GM12878 (cell line): ENCODE measurements at regions not wholly inside any gene's neighbourhood (a gene's known extent, or its start where the extent isn't known, plus 50 kb on each side); places are given as distances from the start of the nearest gene placed in this dataset.

ENCODE experiments used
- ATAC-seq: fragments of 200-7000 bp; cut with Tn5 transposase; 3 replicates; pipeline ENCODE4 v1.9.1; 2020; ENCODE audit warnings: mild to moderate bottlenecking, moderate library complexity
- BruUV-seq: library from RNA; stranded (reverse); fragments of 400-500 nt; replicated peaks from 2 replicates; lab custom pipeline; 2021; lab: Mats Ljungman, UMichigan
- CTCF ChIA-PET: fragments of 300-600 bp; sonication (Branson Sonifier 250); formaldehyde crosslinking; extraction: SDS; loops from one replicate; lab custom pipeline; 2021; ENCODE audit warnings: inconsistent platforms; lab: Yijun Ruan, JAX
- POLR2A ChIA-PET: fragments of 350-600 bp; formaldehyde crosslinking; extraction: SDS; loops from one replicate; lab custom pipeline; 2021; ENCODE audit warnings: inconsistent platforms; lab: Charles Lee
- RAD21 ChIA-PET: fragments of 300-600 bp; sonication (Branson Sonifier 250); formaldehyde crosslinking; loops from one replicate; lab custom pipeline; 2023; ENCODE audit warnings: antibody characterized with exemption; ENCODE audit not compliant: unreplicated experiment; lab: Charles Lee
- SMC1A ChIA-PET: fragments of 300-600 bp; sonication (Branson Sonifier 250); formaldehyde crosslinking; loops from one replicate; lab custom pipeline; 2023; ENCODE audit not compliant: unreplicated experiment, uncharacterized antibody; lab: Charles Lee
- DNase-seq: peaks from one replicate; pipeline ENCODE4 v3.0.0-alpha.2; 2011; ENCODE audit warnings: low read depth, low spot score
- FAIRE-seq: peaks from 3 replicates; lab custom pipeline; 2011; peaks lifted over from hg19 to GRCh38; lab: Jason Lieb, UNC
- H2AFZ ChIP-seq: 2 replicates; pipeline ENCODE4 v1.6.0; 2011; ENCODE audit warnings: low read depth, low read length, control low read depth; ENCODE audit not compliant: control insufficient read depth
- H3K27ac ChIP-seq: 2 replicates; pipeline ENCODE4 v1.5.1; 2011; ENCODE audit warnings: control low read depth; ENCODE audit not compliant: control insufficient read depth, insufficient read depth
- H3K27me3 ChIP-seq, 2 experiments: replicated peaks in 1 of 2; 2 replicates each; pipeline versions ENCODE4 v1.6.0 to v1.6.1; 2011; ENCODE audit warnings: low read length in 1 of 2; ENCODE audit not compliant: control insufficient read depth in 2 of 2, insufficient read depth in 2 of 2
- H3K36me3 ChIP-seq, 2 experiments: 2 replicates each; pipeline ENCODE4 v1.5.1; 2011; ENCODE audit warnings: low read length in 1 of 2; ENCODE audit not compliant: control insufficient read depth in 2 of 2, insufficient read depth in 2 of 2
- H3K4me1 ChIP-seq: 2 replicates; pipeline ENCODE4 v1.6.1; 2011; ENCODE audit warnings: mild to moderate bottlenecking, low read length, moderate library complexity, mixed read lengths; ENCODE audit not compliant: control insufficient read depth, insufficient read depth
- H3K4me2 ChIP-seq: 2 replicates; pipeline ENCODE4 v1.6.0; 2011; ENCODE audit warnings: control low read depth; ENCODE audit not compliant: control insufficient read depth, insufficient read depth
- H3K4me3 ChIP-seq: fragments of 200-600 bp; sonication (generic); 2 replicates; pipeline ENCODE4 v1.5.1; 2016
- H3K79me2 ChIP-seq: 2 replicates; pipeline ENCODE4 v1.6.0; 2011; ENCODE audit warnings: low read length; ENCODE audit not compliant: control insufficient read depth, insufficient read depth
- H3K9ac ChIP-seq: 2 replicates; pipeline ENCODE4 v1.8.0; 2011; ENCODE audit warnings: low read length, control low read depth, mixed read lengths; ENCODE audit not compliant: control insufficient read depth, insufficient read depth
- H3K9me3 ChIP-seq: replicated peaks from 3 replicates; pipeline ENCODE4 v1.5.1; 2011; ENCODE audit warnings: mild to moderate bottlenecking, low read length; ENCODE audit not compliant: control insufficient read depth, insufficient read depth
- H4K20me1 ChIP-seq: 2 replicates; pipeline ENCODE4 v1.6.0; 2011; ENCODE audit not compliant: control insufficient read depth, insufficient read depth
- HDGF ChIP-seq: fragments of 450-650 bp; IDR thresholded peaks from 2 replicates; pipeline ENCODE4 v1.6.1; 2016; ENCODE audit warnings: antibody characterized with exemption
- MTA2 ChIP-seq: fragments of 450-650 bp; IDR thresholded peaks from 2 replicates; pipeline ENCODE4 v1.6.1; 2016; ENCODE audit warnings: low read depth, mild to moderate bottlenecking, moderate library complexity
- MTA3 ChIP-seq: IDR thresholded peaks from 2 replicates; pipeline ENCODE4 v1.6.1; 2012; ENCODE audit warnings: low read length, inconsistent platforms, borderline replicate concordance
- NBN ChIP-seq: fragments of 450-650 bp; IDR thresholded peaks from 2 replicates; pipeline ENCODE4 v1.6.1; 2016
- PAX5 ChIP-seq: IDR thresholded peaks from 2 replicates; pipeline ENCODE4 v1.6.1; 2011; ENCODE audit warnings: low read depth, low read length, borderline replicate concordance
- POLR2AphosphoS2 ChIP-seq: IDR thresholded peaks from 2 replicates; pipeline ENCODE4 v1.6.1; 2011; ENCODE audit warnings: low read depth, mild to moderate bottlenecking, low read length, improper control_type of control experiment, moderate library complexity
- RCOR1 ChIP-seq: conservative IDR thresholded peaks from 2 replicates; pipeline ENCODE4 v1.6.1; 2012; ENCODE audit warnings: low read depth, low read length, improper control_type of control experiment
- TCF12 ChIP-seq: IDR thresholded peaks from 2 replicates; pipeline ENCODE4 v1.6.1; 2011; ENCODE audit warnings: low read depth, mild to moderate bottlenecking, low read length
- TCF3 ChIP-seq: IDR thresholded peaks from 2 replicates; pipeline ENCODE4 v1.6.1; 2012; ENCODE audit warnings: low read depth, mild to moderate bottlenecking, low read length, borderline replicate concordance; ENCODE audit not compliant: insufficient read depth
- YY1 ChIP-seq: IDR thresholded peaks from 2 replicates; pipeline ENCODE4 v1.6.1; 2011; ENCODE audit warnings: low read depth, mild to moderate bottlenecking, low read length
- WGBS: methylation state at CpG from one replicate; pipeline ENCODE4 v1.1.6; 2016; ENCODE audit warnings: low lambda C conversion rate; ENCODE audit not compliant: insufficient replicate concordance, insufficient coverage; ENCODE audit errors: missing lambda C conversion rate; 5-methylcytosine and 5-hydroxymethylcytosine counted together
- in situ Hi-C: fragments of 300-500 bp; cut with MboI; formaldehyde crosslinking; loops from 9 replicates; pipeline ENCODE4 v1.14.3; 2018; ENCODE audit warnings: mixed read lengths
- intact Hi-C: fragments of 100-400 bp; cut with micrococcal nuclease; formaldehyde crosslinking; loops from one replicate; pipeline ENCODE4 v1.14.2; 2022; ENCODE audit not compliant: unreplicated experiment
- TF ChIP-seq, protein P1 (sequence below): fragments of 450-650 bp; formaldehyde crosslinking; IDR thresholded peaks from 2 replicates; pipeline ENCODE4 v1.4.0; 2022; ENCODE audit warnings: mild to moderate bottlenecking, moderate library complexity

DNA sequence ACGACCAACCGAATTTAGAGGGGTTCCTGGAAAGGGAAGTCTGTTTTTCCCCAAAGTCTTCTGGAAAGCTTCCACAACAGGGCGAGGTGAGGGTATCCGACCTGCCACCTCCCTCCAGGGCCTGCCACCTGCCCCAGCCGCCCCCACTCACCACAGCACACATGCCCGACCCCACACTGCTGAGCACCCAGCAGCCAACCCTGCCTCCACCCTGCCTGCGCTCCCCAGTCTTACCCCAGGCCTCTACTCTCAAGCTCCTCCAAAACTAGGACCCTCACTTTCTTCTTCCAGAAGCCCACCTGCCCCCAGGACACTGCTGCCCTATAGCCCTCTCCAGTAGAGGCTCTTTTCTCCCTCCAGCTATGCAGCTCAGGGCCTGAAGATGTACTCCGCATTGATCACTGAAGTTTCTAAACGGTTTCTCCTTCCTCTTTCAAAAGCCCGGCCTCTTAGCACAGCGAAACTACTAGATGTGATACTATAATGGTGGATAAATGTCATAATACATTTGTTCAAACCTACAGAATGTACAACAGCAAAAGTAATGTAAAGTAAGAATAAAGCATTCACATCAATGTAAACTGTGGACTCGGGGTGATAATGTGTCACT is 128.8 kb upstream of the SLC1A4 start:
- Histone ChIP-seq H4K20me1 (no peaks in the 10 kb centered on the region), H3K9me3 (peaks cover 4% of the 10 kb centered on the region; the same call in 2 of the 3 replicates), H3K27me3 (no peaks in the 10 kb centered on the region), H3K27ac (peak overlapping the region; percentile 91), H3K4me2 (peak overlapping the region; percentile 98), H3K9ac (peak overlapping the region; percentile 52), H3K79me2 (peaks cover 2% of the 10 kb centered on the region; the same call in 1 of the 2 replicates), H3K4me1 (peaks cover 57% of the 10 kb centered on the region), H3K4me3 (peak overlapping the region; percentile 65), H2AFZ (peak overlapping the region; percentile 66), H3K36me3 (no peaks in the 10 kb centered on the region)
- ChIA-PET POLR2A (interaction anchor here (0.6 to 1.7 kb wide), 6 partner anchors 18 to 268 kb away, joined by 3 to 5 read pairs (median 4); no protein-coding TSS in a partner anchor), SMC1A (interaction anchor here (0.6 to 7.6 kb wide), 17 partner anchors 11 to 531 kb away, joined by 3 to 52 read pairs (median 4); partner anchors contain the start of gene AFTPH), RAD21 (interaction anchor here (0.6 to 7.7 kb wide), 10 partner anchors 21 to 342 kb away, joined by 3 to 88 read pairs (median 7); partner anchors contain the start of genes AFTPH and SERTAD2), CTCF (interaction anchor here (0.7 to 2.6 kb wide), 11 partner anchors 13 to 530 kb away, joined by 3 to 9 read pairs (median 4); no protein-coding TSS in a partner anchor)
- no peak for DNase-seq
- TF ChIP-seq RCOR1 (no peak), MTA3 (peak; percentile 48; the same call in 1 of the 2 replicates), MTA2 (peak; percentile 31; the same call in 1 of the 2 replicates), NBN (peak; percentile 76), HDGF (0 out of 2 replicates have a peak, but pooled peaks have one; percentile 86), TCF12 (0 out of 2 replicates have a peak, but pooled peaks have one; percentile 43), POLR2AphosphoS2 (no peak), PAX5 (peak; percentile 18; the same call in 1 of the 2 replicates), YY1 (0 out of 2 replicates have a peak, but pooled peaks have one; percentile 22), TCF3 (0 out of 2 replicates have a peak, but pooled peaks have one; percentile 9)
- TF ChIP-seq, protein P1, sequence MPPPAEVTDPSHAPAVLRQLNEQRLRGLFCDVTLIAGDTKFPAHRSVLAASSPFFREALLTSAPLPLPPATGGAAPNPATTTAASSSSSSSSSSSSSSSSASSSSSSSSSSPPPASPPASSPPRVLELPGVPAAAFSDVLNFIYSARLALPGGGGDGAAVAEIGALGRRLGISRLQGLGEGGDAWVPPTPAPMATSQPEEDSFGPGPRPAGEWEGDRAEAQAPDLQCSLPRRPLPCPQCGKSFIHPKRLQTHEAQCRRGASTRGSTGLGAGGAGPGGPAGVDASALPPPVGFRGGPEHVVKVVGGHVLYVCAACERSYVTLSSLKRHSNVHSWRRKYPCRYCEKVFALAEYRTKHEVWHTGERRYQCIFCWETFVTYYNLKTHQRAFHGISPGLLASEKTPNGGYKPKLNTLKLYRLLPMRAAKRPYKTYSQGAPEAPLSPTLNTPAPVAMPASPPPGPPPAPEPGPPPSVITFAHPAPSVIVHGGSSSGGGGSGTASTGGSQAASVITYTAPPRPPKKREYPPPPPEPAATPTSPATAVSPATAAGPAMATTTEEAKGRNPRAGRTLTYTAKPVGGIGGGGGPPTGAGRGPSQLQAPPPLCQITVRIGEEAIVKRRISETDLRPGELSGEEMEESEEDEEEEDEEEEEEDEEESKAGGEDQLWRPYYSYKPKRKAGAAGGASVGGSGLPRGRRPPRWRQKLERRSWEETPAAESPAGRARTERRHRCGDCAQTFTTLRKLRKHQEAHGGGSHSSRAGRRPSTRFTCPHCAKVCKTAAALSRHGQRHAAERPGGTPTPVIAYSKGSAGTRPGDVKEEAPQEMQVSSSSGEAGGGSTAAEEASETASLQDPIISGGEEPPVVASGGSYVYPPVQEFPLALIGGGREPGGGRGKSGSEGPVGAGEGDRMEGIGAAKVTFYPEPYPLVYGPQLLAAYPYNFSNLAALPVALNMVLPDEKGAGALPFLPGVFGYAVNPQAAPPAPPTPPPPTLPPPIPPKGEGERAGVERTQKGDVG (CRISPR knock-in tag), result no peak
- no TSS peak for BruUV-seq
- intact Hi-C loops, result loop anchor here (2.0 to 5.0 kb wide), 3 partner anchors 110 to 253 kb away; no protein-coding TSS in a partner anchor
- FAIRE-seq, result peak; percentile 88
- in situ Hi-C loops, result loop anchor here (5.0 to 10.0 kb wide), 4 partner anchors 218 to 528 kb away; partner anchors contain the start of gene AFTPH
- 1% methylated on average over 12 of the region's 12 CpGs for WGBS
- ATAC-seq, result peak; percentile 74
